A673 (cell line): ENCODE measurements at regions not wholly inside any gene's neighbourhood (a gene's known extent, or its start where the extent isn't known, plus 50 kb on each side); places are given as distances from the start of the nearest gene placed in this dataset.

Experiments used
- CTCF ChIP-seq: fragments of 300-800, 200-600 bp; sonication (generic); conservative IDR thresholded peaks from 2 replicates; pipeline ENCODE4 v1.5.1; 2017; ENCODE audit warnings: low read depth, mild to moderate bottlenecking, antibody characterized with exemption, low read length, moderate library complexity, mixed read lengths
- EZH2 ChIP-seq: fragments of 200-600 bp; sonication (generic); IDR thresholded peaks from 2 replicates; pipeline ENCODE4 v1.6.1; 2017; ENCODE audit warnings: borderline replicate concordance, low read depth, mild to moderate bottlenecking, mixed read lengths, antibody characterized with exemption, low read length; ENCODE audit not compliant: poor library complexity, severe bottlenecking

- TF ChIP-seq CTCF (no peak), EZH2 (no peak)
These were observed 92.4 kb upstream of the COPS8 start for GRCh38 chr2:236993286-236993685.
